GM12878 (cell line): ENCODE measurements at regions not wholly inside any gene's neighbourhood (a gene's known extent, or its start where the extent isn't known, plus 50 kb on each side); places are given as distances from the start of the nearest gene placed in this dataset.

Experiments
- ATAC-seq: fragments of 200-7000 bp; cut with Tn5 transposase; 3 replicates; pipeline ENCODE4 v1.9.1; 2020; ENCODE audit warnings: mild to moderate bottlenecking, moderate library complexity
- BruUV-seq: library from RNA; stranded (reverse); fragments of 400-500 nt; replicated peaks from 2 replicates; lab custom pipeline; 2021; lab: Mats Ljungman, UMichigan
- CTCF ChIA-PET: fragments of 300-600 bp; sonication (Branson Sonifier 250); formaldehyde crosslinking; extraction: SDS; loops from one replicate; lab custom pipeline; 2021; ENCODE audit warnings: inconsistent platforms; lab: Yijun Ruan, JAX
- POLR2A ChIA-PET: fragments of 350-600 bp; formaldehyde crosslinking; extraction: SDS; loops from one replicate; lab custom pipeline; 2021; ENCODE audit warnings: inconsistent platforms; lab: Charles Lee
- RAD21 ChIA-PET: fragments of 300-600 bp; sonication (Branson Sonifier 250); formaldehyde crosslinking; loops from one replicate; lab custom pipeline; 2023; ENCODE audit warnings: antibody characterized with exemption; ENCODE audit not compliant: unreplicated experiment; lab: Charles Lee
- SMC1A ChIA-PET: fragments of 300-600 bp; sonication (Branson Sonifier 250); formaldehyde crosslinking; loops from one replicate; lab custom pipeline; 2023; ENCODE audit not compliant: unreplicated experiment, uncharacterized antibody; lab: Charles Lee
- DNase-seq: peaks from one replicate; pipeline ENCODE4 v3.0.0-alpha.2; 2011; ENCODE audit warnings: low read depth, low spot score
- FAIRE-seq: peaks from 3 replicates; lab custom pipeline; 2011; peaks lifted over from hg19 to GRCh38; lab: Jason Lieb, UNC
- H2AFZ ChIP-seq: 2 replicates; pipeline ENCODE4 v1.6.0; 2011; ENCODE audit warnings: low read depth, low read length, control low read depth; ENCODE audit not compliant: control insufficient read depth
- H3K27ac ChIP-seq: 2 replicates; pipeline ENCODE4 v1.5.1; 2011; ENCODE audit warnings: control low read depth; ENCODE audit not compliant: control insufficient read depth, insufficient read depth
- H3K27me3 ChIP-seq, 2 experiments: replicated peaks in 1 of 2; 2 replicates each; pipeline versions ENCODE4 v1.6.0 to v1.6.1; 2011; ENCODE audit warnings: low read length in 1 of 2; ENCODE audit not compliant: control insufficient read depth in 2 of 2, insufficient read depth in 2 of 2
- H3K36me3 ChIP-seq, 2 experiments: 2 replicates each; pipeline ENCODE4 v1.5.1; 2011; ENCODE audit warnings: low read length in 1 of 2; ENCODE audit not compliant: control insufficient read depth in 2 of 2, insufficient read depth in 2 of 2
- H3K4me1 ChIP-seq: 2 replicates; pipeline ENCODE4 v1.6.1; 2011; ENCODE audit warnings: mild to moderate bottlenecking, low read length, moderate library complexity, mixed read lengths; ENCODE audit not compliant: control insufficient read depth, insufficient read depth
- H3K4me2 ChIP-seq: 2 replicates; pipeline ENCODE4 v1.6.0; 2011; ENCODE audit warnings: control low read depth; ENCODE audit not compliant: control insufficient read depth, insufficient read depth
- H3K4me3 ChIP-seq: fragments of 200-600 bp; sonication (generic); 2 replicates; pipeline ENCODE4 v1.5.1; 2016
- H3K79me2 ChIP-seq: 2 replicates; pipeline ENCODE4 v1.6.0; 2011; ENCODE audit warnings: low read length; ENCODE audit not compliant: control insufficient read depth, insufficient read depth
- H3K9ac ChIP-seq: 2 replicates; pipeline ENCODE4 v1.8.0; 2011; ENCODE audit warnings: low read length, control low read depth, mixed read lengths; ENCODE audit not compliant: control insufficient read depth, insufficient read depth
- H3K9me3 ChIP-seq: replicated peaks from 3 replicates; pipeline ENCODE4 v1.5.1; 2011; ENCODE audit warnings: mild to moderate bottlenecking, low read length; ENCODE audit not compliant: control insufficient read depth, insufficient read depth
- H4K20me1 ChIP-seq: 2 replicates; pipeline ENCODE4 v1.6.0; 2011; ENCODE audit not compliant: control insufficient read depth, insufficient read depth
- CREM ChIP-seq: IDR thresholded peaks from 2 replicates; pipeline ENCODE4 v1.6.1; 2014; ENCODE audit warnings: antibody characterized with exemption, low read depth
- MXI1 ChIP-seq: fragments of 150-350 bp; IDR thresholded peaks from 2 replicates; pipeline ENCODE4 v1.6.1; 2011; ENCODE audit warnings: low read depth, mild to moderate bottlenecking, inconsistent platforms, low read length, improper control_type of control experiment
- PKNOX1 ChIP-seq: fragments of 450-650 bp; IDR thresholded peaks from 2 replicates; pipeline ENCODE4 v1.6.1; 2016; ENCODE audit warnings: mild to moderate bottlenecking
- RBBP5 ChIP-seq: fragments of 200-600 bp; sonication (generic); conservative IDR thresholded peaks from 2 replicates; pipeline ENCODE4 v1.6.1; 2016
- SPI1 ChIP-seq: IDR thresholded peaks from 2 replicates; pipeline ENCODE4 v1.6.1; 2011; ENCODE audit warnings: low read depth, mild to moderate bottlenecking, low read length, moderate library complexity, borderline replicate concordance; ENCODE audit not compliant: insufficient read depth
- ZNF24 ChIP-seq: fragments of 450-650 bp; IDR thresholded peaks from 2 replicates; pipeline ENCODE4 v1.6.1; 2017; ENCODE audit warnings: antibody characterized with exemption, mild to moderate bottlenecking
- WGBS: methylation state at CpG from one replicate; pipeline ENCODE4 v1.1.6; 2016; ENCODE audit warnings: low lambda C conversion rate; ENCODE audit not compliant: insufficient replicate concordance, insufficient coverage; ENCODE audit errors: missing lambda C conversion rate; 5-methylcytosine and 5-hydroxymethylcytosine counted together
- in situ Hi-C: fragments of 300-500 bp; cut with MboI; formaldehyde crosslinking; loops from 9 replicates; pipeline ENCODE4 v1.14.3; 2018; ENCODE audit warnings: mixed read lengths
- intact Hi-C: fragments of 100-400 bp; cut with micrococcal nuclease; formaldehyde crosslinking; loops from one replicate; pipeline ENCODE4 v1.14.2; 2022; ENCODE audit not compliant: unreplicated experiment
- TF ChIP-seq, protein P1 (sequence below): fragments of 450-650 bp; formaldehyde crosslinking; IDR thresholded peaks from 2 replicates; pipeline ENCODE4 v1.4.0; 2020; ENCODE audit warnings: mild to moderate bottlenecking, moderate library complexity

- TF ChIP-seq, protein P1, sequence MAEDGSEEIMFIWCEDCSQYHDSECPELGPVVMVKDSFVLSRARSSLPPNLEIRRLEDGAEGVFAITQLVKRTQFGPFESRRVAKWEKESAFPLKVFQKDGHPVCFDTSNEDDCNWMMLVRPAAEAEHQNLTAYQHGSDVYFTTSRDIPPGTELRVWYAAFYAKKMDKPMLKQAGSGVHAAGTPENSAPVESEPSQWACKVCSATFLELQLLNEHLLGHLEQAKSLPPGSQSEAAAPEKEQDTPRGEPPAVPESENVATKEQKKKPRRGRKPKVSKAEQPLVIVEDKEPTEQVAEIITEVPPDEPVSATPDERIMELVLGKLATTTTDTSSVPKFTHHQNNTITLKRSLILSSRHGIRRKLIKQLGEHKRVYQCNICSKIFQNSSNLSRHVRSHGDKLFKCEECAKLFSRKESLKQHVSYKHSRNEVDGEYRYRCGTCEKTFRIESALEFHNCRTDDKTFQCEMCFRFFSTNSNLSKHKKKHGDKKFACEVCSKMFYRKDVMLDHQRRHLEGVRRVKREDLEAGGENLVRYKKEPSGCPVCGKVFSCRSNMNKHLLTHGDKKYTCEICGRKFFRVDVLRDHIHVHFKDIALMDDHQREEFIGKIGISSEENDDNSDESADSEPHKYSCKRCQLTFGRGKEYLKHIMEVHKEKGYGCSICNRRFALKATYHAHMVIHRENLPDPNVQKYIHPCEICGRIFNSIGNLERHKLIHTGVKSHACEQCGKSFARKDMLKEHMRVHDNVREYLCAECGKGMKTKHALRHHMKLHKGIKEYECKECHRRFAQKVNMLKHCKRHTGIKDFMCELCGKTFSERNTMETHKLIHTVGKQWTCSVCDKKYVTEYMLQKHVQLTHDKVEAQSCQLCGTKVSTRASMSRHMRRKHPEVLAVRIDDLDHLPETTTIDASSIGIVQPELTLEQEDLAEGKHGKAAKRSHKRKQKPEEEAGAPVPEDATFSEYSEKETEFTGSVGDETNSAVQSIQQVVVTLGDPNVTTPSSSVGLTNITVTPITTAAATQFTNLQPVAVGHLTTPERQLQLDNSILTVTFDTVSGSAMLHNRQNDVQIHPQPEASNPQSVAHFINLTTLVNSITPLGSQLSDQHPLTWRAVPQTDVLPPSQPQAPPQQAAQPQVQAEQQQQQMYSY (CRISPR knock-in tag), result no peak
These were observed 128.4 kb downstream of the BUD13 start (continued) for GRCh38 chr11:116644201-116644940.

DNA sequence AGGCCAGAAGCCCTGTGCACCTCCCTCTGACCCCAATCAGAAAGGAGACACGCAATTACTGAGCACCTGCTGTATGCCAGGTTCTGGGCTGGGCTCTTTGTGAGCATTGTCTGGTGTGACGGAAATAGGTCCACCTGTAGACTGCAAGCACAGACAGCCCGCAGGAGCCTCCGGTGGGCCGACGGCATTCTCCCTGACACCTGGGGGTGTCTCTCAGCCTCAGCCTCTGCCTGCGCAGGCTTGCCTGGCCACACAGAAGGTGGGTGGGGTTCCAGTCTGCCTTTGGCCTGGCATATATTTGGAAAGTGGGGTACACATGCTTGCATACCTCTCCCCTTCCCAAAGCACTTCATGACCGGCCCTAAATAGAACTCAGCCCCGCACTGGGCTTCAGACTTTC lies 129.3 kb downstream of the BUD13 start:
- no peak overlapping the region for H3K27ac ChIP-seq
- H3K79me2 ChIP-seq, result no peaks in the 10 kb centered on the region
- ChIA-PET RAD21 (no interaction called here), CTCF (interaction anchor here (0.9 to 3.2 kb wide), 3 partner anchors 9 to 130 kb away, joined by 3 to 19 read pairs (median 3); no protein-coding TSS in a partner anchor), SMC1A (no interaction called here), POLR2A (no interaction called here)
- BruUV-seq, result no TSS peak
- FAIRE-seq, result no peak
- H3K4me3 ChIP-seq, result no peak overlapping the region
- ATAC-seq, result no peak
- no peaks in the 10 kb centered on the region for H4K20me1 ChIP-seq
- H3K36me3 ChIP-seq, result no peaks in the 10 kb centered on the region
- H3K9me3 ChIP-seq, result no peaks in the 10 kb centered on the region
- no peak overlapping the region for H3K4me2 ChIP-seq
- WGBS, result 41% methylated on average over 9 of the region's 9 CpGs
- no peak overlapping the region for H3K9ac ChIP-seq
- no peaks in the 10 kb centered on the region for H3K4me1 ChIP-seq
- H2AFZ ChIP-seq, result no peak overlapping the region
- DNase-seq, result no peak
- no peak for TF ChIP-seq PKNOX1
- TF ChIP-seq CREM, result no peak
- TF ChIP-seq RBBP5, result no peak
- TF ChIP-seq ZNF24, result no peak
- no peak for TF ChIP-seq SPI1
- TF ChIP-seq MXI1, result no peak
- intact Hi-C loops, result loop anchor here (5.0 kb wide), 1 partner anchor 191 kb away; no protein-coding TSS in a partner anchor
- in situ Hi-C loops, result no loop called here
- H3K27me3 ChIP-seq, result no peaks in the 10 kb centered on the region
